ENCODE measurements at regions not wholly inside any gene's neighbourhood (a gene's known extent, or its start where the extent isn't known, plus 50 kb on each side); places are given as distances from the start of the nearest gene placed in this dataset.
"Not testable (repeated sequence)": the region's sequence is repeated elsewhere in the genome, so short reads cannot be mapped to it uniquely, and the experiment has no call there.

DNA sequence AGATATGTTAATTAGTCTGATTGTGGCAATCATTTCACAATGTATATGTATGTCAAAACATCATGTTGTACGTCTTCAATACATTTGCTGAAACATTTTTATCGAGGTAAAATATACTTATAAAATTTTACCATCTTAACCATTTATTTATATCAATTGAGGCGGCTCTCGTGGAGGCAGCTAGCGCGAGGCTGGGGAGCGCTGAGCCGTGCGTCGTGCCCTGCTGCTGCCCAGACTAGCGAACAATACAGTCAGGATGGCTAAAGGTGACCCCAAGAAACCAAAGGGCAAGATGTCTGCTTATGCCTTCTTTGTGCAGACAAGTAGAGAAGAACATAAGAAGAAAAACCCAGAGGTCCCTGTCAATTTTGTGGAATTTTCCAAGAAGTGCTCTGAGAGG is 202.5 kb upstream of the PBX1 start:
- no peak for DNase-seq (ENCODE audit: low read depth in 4 of 4, low spot score in 3 of 4)

DNA sequence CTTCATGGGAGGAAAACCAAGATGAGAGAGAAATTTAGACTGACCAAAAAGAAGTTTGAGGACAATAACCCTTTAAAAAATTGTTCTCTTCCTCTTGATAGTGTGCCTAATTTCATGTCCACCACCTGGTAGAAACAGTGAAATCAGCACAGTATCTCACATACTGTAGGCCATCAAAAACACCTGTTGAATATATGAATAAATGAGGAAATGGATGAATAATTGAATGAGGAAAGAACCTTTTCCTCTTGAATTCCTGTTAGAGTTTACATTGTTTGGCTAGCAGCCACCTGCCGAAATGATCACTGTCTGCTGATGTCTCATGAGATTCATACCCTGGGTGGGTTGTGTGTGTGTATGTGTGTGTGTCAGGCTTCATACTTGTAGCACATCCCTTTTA is 198.7 kb upstream of the PBX1 start:
- no peak for DNase-seq (ENCODE audit: low read depth in 4 of 4, low spot score in 3 of 4)

DNA sequence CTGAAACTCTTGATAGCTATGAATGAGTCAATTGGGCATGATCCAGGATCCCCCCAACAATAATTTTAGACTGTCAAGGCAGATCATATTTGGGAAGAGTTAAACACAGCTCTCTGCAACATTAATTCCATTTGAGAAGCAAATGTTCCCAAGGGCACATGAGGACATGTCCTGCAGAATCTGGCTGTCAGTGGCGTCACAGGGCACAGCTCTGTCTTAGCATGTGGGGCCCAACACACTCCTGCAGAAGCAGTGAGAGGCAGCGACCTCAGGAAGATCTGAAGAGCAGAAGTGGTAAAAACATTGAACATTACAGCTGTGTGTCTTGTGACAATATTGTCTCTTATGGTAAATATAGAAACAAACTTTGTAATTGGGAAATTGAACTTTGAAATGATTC is 197.1 kb upstream of the PBX1 start:
- DNase-seq (ENCODE audit: low read depth in 4 of 4, low spot score in 3 of 4): no peak

DNA sequence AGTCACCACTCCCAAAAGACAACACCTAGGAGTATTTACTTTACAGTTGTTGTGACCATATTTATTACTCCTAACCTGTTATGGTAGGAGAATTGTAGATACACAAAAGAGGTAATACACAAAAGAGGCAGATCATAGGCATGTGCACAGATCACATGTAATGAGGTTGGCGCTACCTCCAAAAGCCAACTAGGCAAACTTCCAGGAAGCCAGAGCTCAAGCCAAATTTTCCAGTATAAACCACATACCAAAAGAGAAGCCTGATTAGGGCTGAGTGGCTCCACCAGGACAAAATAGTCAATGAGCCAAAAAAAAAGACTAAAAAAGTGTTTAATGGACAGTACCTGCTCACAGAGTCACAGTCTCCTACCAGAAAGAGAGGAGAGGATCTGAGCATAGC is 195.0 kb upstream of the PBX1 start:
- DNase-seq (ENCODE audit: low read depth in 4 of 4, low spot score in 3 of 4): no peak

DNA sequence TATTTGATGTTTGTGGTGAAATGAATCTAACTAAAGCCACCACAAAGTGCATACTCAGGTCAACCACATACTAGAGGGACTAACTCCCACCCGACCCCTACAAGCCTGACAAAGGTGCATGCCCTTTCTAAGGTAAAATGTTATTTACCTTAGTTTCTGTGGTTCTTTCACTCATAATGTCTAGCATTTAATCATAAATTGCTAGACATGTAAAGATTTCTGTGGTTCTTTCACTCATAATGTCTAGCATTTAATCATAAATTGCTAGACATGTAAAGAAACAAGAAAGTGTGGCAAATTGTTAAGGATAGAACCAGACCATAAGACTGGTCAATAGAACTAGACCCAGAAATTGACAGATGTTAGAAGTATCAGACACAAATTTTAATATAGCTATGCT is 193.0 kb upstream of the PBX1 start:
- no peak for DNase-seq (ENCODE audit: low read depth in 4 of 4, low spot score in 3 of 4)

DNA sequence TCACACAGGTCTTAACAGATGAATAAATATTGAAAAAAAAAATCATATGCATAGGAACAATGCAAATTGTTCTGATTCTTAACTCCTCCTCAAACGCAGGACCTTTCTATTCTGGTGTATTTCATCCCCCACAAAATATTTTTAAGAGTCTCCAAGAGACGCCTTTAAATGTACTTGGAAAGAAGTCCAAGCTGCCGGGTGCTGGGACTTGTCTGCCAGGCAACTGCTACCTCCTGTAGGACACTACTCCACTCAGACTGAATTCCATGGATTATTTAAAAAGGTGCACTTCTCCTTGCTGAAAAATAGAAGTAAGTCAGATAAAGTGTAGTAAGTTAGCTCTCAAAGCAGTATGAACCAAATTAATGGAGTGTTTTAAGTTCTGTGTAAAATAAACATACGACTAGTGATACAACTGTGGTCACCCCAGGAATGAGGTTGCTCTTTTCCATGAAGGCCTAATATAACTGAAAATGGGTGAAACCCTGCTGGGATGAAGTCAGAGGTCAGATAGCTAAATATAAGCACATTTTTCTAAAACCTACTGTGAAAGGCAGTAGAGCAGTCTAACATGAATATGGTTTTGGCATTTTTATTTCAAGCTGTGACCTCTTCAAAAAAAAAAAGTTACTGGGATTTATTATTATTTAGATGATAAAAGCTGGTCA is 189.2 kb upstream of the PBX1 start:
- no peak for DNase-seq (ENCODE audit: low read depth in 4 of 4, low spot score in 3 of 4)

DNA sequence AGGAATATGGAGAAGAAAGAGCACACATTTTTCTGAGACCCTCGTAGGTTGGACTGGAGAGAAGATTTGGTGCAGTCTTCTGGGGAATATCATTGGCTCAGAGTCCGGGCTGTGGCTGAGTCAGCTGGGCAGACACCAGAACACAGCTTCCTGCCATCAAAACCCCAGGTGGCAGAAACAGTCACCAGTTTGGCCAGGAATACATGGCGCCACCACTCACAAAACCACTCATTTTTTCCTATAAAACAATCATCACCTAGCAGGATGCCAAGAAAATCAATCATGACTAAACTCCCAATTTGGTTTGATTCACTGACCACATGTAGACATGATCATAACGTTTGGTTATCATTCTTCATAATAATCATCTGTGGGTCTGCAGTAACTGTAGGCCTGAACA is 178.1 kb upstream of the PBX1 start:
- DNase-seq (ENCODE audit: low read depth in 4 of 4, low spot score in 3 of 4): no peak

DNA sequence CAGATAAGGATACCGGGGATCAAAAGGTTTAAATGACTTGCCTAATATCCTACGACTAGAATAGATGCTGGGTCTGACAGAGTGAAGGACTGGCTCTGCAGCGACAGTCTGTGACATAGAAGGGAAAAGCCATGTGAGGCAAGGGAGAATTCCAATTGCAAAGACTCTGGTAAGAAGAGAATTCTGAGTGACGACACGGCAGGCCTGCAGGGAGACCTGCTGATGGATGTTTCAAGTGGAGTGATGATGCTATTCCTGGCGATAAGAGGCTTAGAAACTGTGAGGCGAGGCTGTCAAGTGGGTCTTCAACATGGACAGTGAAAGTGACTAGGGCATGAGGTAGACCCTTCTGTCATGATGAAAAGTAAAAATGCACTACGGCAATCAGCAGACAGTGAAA is 176.6 kb upstream of the PBX1 start:
- DNase-seq (ENCODE audit: low read depth in 4 of 4, low spot score in 3 of 4): no peak

DNA sequence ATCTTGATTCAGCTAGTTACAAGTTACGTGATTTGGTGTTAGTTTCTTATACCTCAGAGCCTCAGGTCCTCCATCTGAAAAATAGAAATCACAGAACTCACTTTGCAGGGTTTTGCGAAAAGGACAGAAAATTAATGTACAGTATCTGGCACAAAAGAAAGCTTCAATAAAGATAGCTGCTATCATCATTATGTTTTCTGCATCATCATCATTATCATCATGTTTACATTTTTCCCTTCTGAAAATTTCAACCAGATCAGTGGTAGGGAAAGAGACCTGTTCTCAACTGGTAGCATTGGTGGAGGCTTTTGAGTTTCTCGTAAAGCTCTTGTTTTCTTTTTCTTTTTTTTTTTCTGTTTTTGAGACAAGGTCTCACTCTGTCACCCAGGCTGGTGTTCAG is 174.7 kb upstream of the PBX1 start:
- DNase-seq (ENCODE audit: low read depth in 4 of 4, low spot score in 3 of 4): no peak

DNA sequence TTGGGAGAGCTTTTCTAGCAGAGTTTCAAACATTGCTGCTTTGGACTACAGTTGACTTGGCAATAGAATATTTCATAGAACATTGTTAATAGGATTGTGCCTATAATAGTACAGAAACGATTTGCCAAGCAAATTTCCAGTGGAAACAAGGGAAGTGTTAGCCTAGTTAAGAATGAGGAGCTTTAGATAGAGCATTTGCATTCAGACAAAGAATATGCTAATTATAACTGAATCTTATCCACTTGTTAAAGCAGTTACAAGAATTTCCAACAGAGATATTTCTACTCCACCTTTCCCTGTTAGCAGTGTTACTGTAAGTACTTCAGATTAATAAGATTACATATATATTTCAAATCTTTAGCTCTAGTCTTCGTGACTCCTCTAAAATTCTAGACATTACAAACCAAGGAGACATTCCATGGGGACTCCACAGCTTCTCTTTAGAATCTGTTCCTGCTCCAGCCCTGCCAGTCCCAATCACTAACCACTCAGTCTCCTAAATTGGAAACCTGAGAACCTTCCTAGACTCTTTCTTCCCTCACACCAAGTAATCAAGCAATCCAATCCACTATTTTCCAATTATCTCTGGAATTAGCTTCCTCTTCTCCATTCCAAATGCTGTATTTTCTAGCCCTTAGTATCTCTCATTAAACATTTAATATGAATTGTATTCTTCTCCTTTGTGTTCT is 141.8 kb upstream of the PBX1 start:
- DNase-seq (ENCODE audit: low read depth in 4 of 4, low spot score in 3 of 4): no peak

DNA sequence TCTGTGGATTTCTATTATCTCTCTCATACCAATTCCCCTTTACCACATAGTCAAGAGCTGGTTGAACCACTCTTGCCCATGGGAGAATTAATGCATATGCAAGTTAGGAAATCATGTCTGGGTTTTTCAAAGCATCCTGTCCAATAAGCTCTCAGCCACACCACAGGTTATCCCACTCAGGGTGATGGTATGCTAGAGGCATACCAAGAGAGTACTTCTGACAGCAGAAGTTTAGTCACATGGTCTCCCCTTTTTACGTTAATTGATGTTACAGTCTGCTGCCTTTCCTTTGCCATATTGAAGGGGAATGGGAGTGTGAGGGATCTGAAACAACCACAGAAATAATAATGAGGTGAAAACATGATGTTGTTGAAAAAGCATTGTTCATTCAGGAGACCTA is 135.8 kb upstream of the PBX1 start:
- no peak for DNase-seq (ENCODE audit: low read depth in 4 of 4, low spot score in 3 of 4)

DNA sequence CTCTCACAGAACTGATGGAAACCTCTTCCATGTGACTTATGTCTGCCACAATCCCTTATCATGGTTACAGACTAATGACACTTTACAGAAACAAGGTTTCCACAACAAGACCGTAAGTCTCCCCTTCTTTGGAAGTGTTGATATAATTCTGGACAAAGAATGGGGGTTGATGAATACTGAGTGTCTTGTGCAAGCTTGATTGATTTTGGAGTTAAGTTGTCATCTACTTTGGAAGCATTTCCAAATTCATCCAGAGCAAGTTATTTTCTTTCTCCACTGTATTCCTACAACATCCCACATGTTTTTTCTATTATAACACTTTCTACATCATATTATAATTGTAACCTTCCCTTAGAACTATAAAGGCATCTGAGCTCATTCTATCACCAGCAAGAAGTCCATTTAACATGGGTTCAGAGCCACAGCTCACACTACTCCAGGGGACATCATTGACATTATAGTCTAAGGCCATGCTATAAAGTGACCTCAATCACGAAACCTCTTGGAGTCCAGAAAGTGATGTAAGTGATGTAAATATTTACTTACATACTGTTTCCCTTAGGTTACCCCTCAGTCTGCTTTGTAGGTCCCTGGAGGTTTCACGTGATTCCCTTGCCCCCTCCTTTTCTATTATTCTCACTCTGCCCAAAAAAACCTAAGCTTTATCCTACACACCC is 125.7 kb upstream of the PBX1 start:
- DNase-seq (ENCODE audit: low read depth in 4 of 4, low spot score in 3 of 4): no peak

DNA sequence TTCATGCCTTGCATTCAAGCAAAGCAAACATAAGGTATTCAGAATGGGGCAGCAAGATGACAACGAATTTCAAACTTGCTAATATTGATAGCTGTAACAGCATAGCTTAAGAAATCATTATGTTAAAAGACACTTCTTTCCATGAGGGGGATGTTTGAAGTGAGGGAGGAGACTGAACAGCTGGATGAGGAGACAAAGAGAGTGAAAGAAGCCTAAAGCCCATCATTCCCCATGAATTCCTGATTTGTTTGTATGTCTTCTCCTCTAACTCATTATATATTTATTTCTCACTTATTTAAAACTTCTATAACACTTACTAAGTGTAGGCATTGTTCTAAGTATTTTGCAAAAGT is 125.2 kb upstream of the PBX1 start:
- no peak for DNase-seq (ENCODE audit: low read depth in 4 of 4, low spot score in 3 of 4)

DNA sequence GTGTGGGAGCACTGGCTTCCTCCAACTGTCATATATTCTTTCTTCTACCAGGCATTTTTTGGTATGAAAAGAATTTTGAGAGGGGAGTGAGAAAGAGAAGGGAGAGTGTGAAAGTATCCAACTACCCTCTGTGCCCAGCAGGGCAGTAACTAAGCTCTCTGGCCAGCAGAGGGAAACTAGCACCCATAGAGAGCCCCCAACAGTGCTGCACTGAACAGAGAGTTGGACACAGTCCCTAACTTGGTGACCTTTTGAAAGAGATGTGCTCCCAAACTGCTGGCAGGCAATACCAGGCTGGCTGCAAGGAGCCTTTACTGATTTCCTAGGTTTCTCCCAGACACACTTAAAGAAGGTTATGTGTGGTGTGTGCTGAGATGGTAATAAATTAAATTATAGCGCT is 118.8 kb upstream of the PBX1 start:
- peak in 2 of 4 donors; percentile 6 to 22 for DNase-seq (ENCODE audit: low read depth in 4 of 4, low spot score in 3 of 4)

DNA sequence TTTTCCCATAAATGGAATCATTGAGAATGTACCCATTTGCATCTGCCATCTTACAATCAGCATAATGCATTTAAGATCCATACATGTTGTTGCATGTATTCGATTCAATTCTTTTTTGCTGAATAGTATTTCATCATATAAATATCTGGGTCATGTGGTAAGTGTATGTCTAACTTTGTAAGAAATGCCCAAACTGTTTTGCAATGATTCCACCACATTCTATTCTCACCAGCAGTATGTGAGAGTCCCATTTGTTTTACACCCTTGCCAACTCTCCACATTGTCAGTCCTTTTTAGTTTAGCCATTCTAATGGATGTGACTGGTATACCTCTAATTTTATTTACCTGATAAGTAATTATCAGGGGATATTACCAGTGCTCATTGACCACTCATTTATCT is 115.8 kb upstream of the PBX1 start:
- DNase-seq (ENCODE audit: low read depth in 4 of 4, low spot score in 3 of 4): no peak

DNA sequence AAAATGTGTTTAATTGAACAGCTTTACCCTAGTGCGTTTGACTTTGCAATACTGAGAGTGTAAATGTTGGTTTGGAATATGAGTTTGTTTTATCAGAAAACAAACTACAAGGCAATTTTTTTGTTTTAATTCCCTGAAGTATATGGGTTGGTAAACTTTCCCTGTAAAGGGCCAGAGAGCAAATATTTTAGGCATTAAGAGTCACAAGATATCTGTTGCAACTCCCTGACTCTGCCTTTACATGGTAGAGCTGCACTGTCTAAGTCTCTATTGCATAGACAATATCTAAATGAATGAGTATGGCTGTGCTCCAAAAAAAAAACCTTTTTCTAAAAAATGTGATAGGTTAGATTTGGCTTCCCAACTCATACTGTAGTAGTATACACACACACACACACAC is 115.1 kb upstream of the PBX1 start:
- DNase-seq (ENCODE audit: low read depth in 4 of 4, low spot score in 3 of 4): no peak

DNA sequence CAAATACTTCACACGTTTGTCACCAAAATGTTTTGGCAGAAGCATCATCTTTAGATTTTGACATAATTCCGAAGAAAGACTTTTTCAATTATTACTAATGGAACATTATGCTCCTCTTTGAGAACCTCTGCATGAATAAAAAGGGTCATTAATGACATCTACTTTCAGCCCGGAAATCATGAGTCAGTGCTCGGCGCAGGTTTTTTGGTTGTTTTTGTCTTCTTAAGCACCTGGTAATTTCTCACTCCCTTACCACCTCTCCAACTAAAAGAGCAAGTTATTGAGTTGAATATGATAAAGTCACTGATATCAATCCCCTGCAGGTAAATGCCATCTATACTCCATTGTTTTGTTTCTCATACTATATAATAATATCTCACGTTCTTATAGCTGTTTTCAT is 113.0 kb upstream of the PBX1 start:
- DNase-seq (ENCODE audit: low read depth in 4 of 4, low spot score in 3 of 4): no peak

DNA sequence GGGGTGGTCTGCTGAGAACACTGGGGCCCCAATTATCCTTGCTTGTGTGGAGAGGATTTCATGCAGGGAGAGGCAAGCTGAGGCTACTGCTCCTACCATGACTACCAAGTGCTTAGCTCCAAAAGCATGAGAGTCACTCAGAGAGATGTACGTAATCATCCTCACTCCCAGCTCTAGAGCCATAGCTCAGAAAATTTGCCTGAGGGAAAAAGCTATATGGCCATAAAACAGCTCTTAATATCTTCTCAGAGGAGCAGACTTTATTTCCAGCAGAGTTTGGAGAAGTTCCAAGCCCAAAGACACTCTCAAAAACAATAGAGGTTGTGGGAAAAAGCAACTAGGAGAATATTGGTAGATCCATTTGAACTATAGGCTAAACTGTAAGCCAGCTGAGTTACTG is 106.4 kb upstream of the PBX1 start:
- DNase-seq (ENCODE audit: low read depth in 4 of 4, low spot score in 3 of 4): no peak

DNA sequence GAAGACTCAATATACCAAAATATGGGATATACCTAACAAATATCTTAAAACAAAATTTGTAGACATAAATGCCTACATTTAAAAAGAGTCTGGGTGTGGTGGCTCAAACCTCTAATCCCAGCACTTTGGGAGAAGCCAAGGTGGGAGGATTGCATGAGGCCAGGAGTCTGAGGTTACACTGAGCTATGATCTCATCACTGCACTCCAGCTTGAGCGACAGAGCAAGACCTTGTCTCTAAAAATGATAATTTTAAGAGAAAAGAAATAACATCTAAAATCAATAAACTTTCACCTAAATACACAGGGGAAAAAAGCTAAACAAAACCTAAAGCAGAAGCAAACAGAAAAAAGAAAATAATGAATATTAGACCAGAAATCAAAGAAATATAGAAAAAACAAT is 102.7 kb upstream of the PBX1 start:
- no peak for DNase-seq (ENCODE audit: low read depth in 4 of 4, low spot score in 3 of 4)

DNA sequence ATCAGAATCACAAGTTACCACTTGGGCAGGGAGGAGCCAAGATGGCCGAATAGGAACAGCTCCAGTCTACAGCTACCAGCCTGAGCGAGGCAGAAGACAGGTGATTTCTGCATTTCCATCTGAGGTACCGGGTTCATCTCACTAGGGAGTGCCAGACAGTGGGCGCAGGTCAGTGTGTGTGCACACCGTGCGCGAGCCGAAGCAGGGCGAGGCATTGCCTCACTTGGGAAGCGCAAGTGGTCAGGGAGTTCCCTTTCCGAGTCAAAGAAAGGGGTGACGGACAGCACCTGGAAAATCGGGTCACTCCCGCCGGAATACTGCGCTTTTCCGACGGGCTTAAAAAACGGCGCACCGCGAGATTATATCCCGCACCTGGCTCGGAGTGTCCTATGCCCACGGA is 99.8 kb upstream of the PBX1 start:
- DNase-seq (ENCODE audit: low read depth in 4 of 4, low spot score in 3 of 4): not testable (repeated sequence)

DNA sequence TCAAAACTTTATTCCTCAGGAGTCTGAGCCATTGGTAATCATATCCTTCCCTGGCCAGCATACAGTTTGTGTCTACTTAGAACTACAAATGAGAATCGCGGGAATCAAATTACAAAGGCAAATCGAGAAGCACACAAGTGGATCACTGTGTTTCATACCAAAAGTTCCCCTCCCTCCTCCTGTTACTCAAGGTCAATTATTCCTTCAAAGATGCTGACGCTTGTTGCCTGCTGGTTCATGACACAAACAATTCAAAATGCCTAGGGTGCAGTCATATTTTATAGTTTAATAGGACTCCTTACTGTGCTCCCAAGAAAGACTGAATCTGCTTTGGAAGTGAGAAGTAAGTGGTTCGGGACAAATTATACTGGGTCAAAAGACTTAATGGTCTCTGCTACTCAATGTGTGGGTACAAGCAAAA is 93.0 kb upstream of the PBX1 start:
- no peak for DNase-seq (ENCODE audit: low read depth in 4 of 4, low spot score in 3 of 4)

DNA sequence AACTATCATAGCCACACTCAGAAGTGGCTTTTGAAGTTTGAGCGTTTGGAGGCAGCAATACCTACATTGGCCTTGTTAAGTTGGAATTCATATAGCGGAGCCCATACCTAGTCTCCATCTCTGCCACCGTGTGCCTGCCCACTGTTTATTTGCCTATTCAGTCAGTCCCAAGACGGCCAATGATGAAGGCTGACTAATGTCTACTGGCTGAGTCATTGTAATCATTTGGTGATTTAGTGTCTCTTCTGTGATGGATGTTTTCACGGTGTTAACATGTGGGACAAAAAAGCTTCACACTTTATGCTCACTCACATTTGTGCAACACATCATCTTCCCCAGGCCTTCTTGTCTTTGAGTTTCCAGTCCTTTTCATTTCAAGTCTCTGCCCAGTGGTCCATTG is 92.6 kb upstream of the PBX1 start:
- DNase-seq (ENCODE audit: low read depth in 4 of 4, low spot score in 3 of 4): no peak
